Spleen (tissue), 11 donors: ENCODE measurements at regions not wholly inside any gene's neighbourhood (a gene's known extent, or its start where the extent isn't known, plus 50 kb on each side); places are given as distances from the start of the nearest gene placed in this dataset.

ENCODE experiments used
- DNase-seq: peaks from one replicate; pipeline ENCODE4 v3.0.0-alpha.2; 2020
- H3K27ac ChIP-seq, 8 donors: fragments of 200-600 bp; sonication (generic) in 7 of 8; 1 replicate in 4 of 8; 2 replicates in 4 of 8; pipeline versions ENCODE4 v1.5.0 to v1.8.0; 2016 to 2021; ENCODE audit warnings: inconsistent platforms in 4 of 8, mild to moderate bottlenecking in 4 of 8, moderate library complexity in 1 of 8
- H3K27me3 ChIP-seq, 7 donors: fragments of 200-600 bp; sonication (generic) in 6 of 7; replicated peaks in 1 of 7; 1 replicate in 4 of 7; 2 replicates in 3 of 7; pipeline versions ENCODE4 v1.5.0 to v1.8.0; 2016 to 2021; ENCODE audit warnings: inconsistent platforms in 3 of 7, mild to moderate bottlenecking in 1 of 7
- H3K36me3 ChIP-seq, 6 donors: fragments of 200-600 bp; sonication (generic) in 5 of 6; 1 replicate in 4 of 6; 2 replicates in 2 of 6; pipeline versions ENCODE4 v1.5.0 to v1.8.0; 2016 to 2021; ENCODE audit warnings: inconsistent platforms in 2 of 6
- H3K4me1 ChIP-seq, 6 donors: fragments of 200-600 bp; sonication (generic) in 5 of 6; 1 replicate in 3 of 6; 2 replicates in 3 of 6; pipeline versions ENCODE4 v1.5.0 to v1.8.0; 2016 to 2021; ENCODE audit warnings: inconsistent platforms in 3 of 6
- H3K4me3 ChIP-seq, 8 donors: fragments of 200-600 bp; sonication (generic) in 7 of 8; 1 replicate in 4 of 8; 2 replicates in 4 of 8; pipeline versions ENCODE4 v1.5.0 to v1.8.0; 2016 to 2021; ENCODE audit warnings: inconsistent platforms in 4 of 8, mild to moderate bottlenecking in 4 of 8, moderate library complexity in 2 of 8
- H3K9me3 ChIP-seq, 8 donors: fragments of 200-600 bp; sonication (generic) in 7 of 8; 1 replicate in 4 of 8; 2 replicates in 4 of 8; pipeline versions ENCODE4 v1.5.0 to v1.8.0; 2016 to 2021; ENCODE audit warnings: inconsistent platforms in 4 of 8
- POLR2A ChIP-seq, 3 donors: fragments of 450-650 bp; IDR thresholded peaks; one replicate each; pipeline ENCODE4 v1.5.1; 2017; ENCODE audit warnings: antibody characterized with exemption in 3 of 3, mild to moderate bottlenecking in 1 of 3
- POLR2AphosphoS5 ChIP-seq, 3 donors: sonication (generic); formaldehyde crosslinking; IDR thresholded peaks; one replicate each; pipeline ENCODE4 v1.5.1; 2017; ENCODE audit warnings: antibody characterized with exemption in 3 of 3
- WGBS, 5 donors: extraction: QIAGEN DNeasy Blood & Tissue Kit in 3 of 5; methylation state at CpG; one replicate each; pipeline versions ENCODE4 v1.1.5 to v1.1.7; 2013 to 2018; 5-methylcytosine and 5-hydroxymethylcytosine counted together
- intact Hi-C: fragments of 100-400 bp; cut with DNase I; formaldehyde crosslinking; loops from one replicate; pipeline ENCODE4 v1.15.0; 2023; ENCODE audit warnings: low total_unique reads
- TF ChIP-seq, protein P1 (sequence below), 11 experiments: fragments of 200-600 bp in 7 of 11; fragments of 450-650 bp in 4 of 11; sonication (generic) in 4 of 11; IDR thresholded peaks in 8 of 11; conservative IDR thresholded peaks in 3 of 11; 1 replicate in 7 of 11; 2 replicates in 4 of 11; pipeline versions ENCODE4 v1.4.0 to v1.8.0; 2016 to 2021; ENCODE audit warnings: antibody characterized with exemption in 11 of 11, inconsistent platforms in 4 of 11, mild to moderate bottlenecking in 1 of 11
- donor health status: healthy with polysubstance abuse.
- donor health status: DM: no; HTN: no; CAD: no; lungs with moderate emphysema.
- donor health status: DM: no; HTN: no; CAD: no.
- donor health status: Bipolar disorder and iron deficiency.
- donor health status: healthy.
- donor health status: DM: no; HTN: no; CAD: no.
- donor health status: DM: yes; HTN: yes; CAD: no.

DNA sequence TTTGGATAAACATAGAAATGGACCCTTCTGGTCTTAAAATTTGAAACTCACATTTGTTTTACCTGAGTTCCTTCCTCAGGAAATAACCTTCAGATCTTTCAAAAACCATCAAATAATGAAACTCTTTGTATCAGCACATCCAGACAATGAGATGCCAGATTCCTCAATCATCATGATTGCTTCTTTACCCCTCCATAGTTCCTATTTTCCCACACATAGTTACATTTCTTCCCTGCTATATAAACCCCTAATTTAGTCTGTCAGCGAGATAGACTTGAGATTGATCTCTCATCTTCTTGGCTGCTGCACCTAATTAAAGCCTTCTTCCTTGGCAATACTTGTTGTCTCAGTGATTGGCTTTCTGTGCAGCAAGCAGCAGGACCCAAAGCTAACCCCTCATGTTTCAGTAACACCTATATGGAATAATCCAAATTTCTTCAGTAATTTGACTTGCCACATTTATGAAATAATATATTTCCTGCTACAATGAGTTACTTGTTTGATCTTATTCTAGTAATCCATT is 83.9 kb upstream of the BANK1 start:
- TF ChIP-seq, protein P1, sequence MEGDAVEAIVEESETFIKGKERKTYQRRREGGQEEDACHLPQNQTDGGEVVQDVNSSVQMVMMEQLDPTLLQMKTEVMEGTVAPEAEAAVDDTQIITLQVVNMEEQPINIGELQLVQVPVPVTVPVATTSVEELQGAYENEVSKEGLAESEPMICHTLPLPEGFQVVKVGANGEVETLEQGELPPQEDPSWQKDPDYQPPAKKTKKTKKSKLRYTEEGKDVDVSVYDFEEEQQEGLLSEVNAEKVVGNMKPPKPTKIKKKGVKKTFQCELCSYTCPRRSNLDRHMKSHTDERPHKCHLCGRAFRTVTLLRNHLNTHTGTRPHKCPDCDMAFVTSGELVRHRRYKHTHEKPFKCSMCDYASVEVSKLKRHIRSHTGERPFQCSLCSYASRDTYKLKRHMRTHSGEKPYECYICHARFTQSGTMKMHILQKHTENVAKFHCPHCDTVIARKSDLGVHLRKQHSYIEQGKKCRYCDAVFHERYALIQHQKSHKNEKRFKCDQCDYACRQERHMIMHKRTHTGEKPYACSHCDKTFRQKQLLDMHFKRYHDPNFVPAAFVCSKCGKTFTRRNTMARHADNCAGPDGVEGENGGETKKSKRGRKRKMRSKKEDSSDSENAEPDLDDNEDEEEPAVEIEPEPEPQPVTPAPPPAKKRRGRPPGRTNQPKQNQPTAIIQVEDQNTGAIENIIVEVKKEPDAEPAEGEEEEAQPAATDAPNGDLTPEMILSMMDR (IDR thresholded peaks at IDR 0.05 in 8 of 11, conservative IDR thresholded peaks at IDR 0.05 in 3 of 11) = no peak
- TF ChIP-seq POLR2AphosphoS5 (IDR thresholded peaks at IDR 0.05) = no peak
- DNase-seq = no peak
- Histone ChIP-seq H3K9me3 (peaks cover 0 to 27% (median 18%) of the 10 kb centered on the region in 8 donors), H3K4me1 (no peaks in the 10 kb centered on the region), H3K27ac (no peak overlapping the region), H3K36me3 (no peaks in the 10 kb centered on the region), H3K4me3 (no peak overlapping the region), H3K27me3 (no peaks in the 10 kb centered on the region)
- intact Hi-C loops = no loop called here
- 83 to 97% (median 88%) methylated on average over 1 of the region's 1 CpG for WGBS, 5 donors

DNA sequence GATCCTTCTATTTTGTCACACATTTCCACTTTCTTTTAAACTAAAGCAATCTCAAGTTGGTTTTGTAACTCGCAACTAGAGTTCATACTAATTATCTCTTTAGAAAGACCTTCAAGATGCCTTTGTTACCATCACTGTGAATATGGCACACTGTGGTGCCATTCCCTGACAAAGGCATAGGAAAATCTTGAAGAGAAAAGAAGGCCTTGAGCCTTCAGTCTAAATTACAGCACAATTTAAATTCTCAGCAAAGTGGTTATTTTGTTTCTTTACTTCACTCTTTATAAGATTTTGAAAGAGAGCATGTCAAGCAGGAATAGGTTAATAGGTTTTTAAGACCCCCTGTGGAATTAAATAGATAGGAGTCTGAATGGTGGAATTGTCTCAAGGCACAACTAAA is 89.0 kb upstream of the BANK1 start:
- H3K4me3 ChIP-seq = no peak overlapping the region
- no peak overlapping the region for H3K27ac ChIP-seq
- peaks cover 0 to 15% (median 8%) of the 10 kb centered on the region in 8 donors for H3K9me3 ChIP-seq
- H3K36me3 ChIP-seq = no peaks in the 10 kb centered on the region
- DNase-seq = no peak
- no peaks in the 10 kb centered on the region for H3K27me3 ChIP-seq
- TF ChIP-seq POLR2A (IDR thresholded peaks at IDR 0.05) (no peak), POLR2AphosphoS5 (IDR thresholded peaks at IDR 0.05) (no peak)
- TF ChIP-seq, protein P1 (IDR thresholded peaks at IDR 0.05 in 8 of 11, conservative IDR thresholded peaks at IDR 0.05 in 3 of 11) = no peak
- 89 to 92% (median 91%) methylated on average over 1 of the region's 1 CpG for WGBS, 5 donors
- H3K4me1 ChIP-seq = peaks cover 0 to 19% (median 0%) of the 10 kb centered on the region in 6 donors
- intact Hi-C loops = no loop called here

DNA sequence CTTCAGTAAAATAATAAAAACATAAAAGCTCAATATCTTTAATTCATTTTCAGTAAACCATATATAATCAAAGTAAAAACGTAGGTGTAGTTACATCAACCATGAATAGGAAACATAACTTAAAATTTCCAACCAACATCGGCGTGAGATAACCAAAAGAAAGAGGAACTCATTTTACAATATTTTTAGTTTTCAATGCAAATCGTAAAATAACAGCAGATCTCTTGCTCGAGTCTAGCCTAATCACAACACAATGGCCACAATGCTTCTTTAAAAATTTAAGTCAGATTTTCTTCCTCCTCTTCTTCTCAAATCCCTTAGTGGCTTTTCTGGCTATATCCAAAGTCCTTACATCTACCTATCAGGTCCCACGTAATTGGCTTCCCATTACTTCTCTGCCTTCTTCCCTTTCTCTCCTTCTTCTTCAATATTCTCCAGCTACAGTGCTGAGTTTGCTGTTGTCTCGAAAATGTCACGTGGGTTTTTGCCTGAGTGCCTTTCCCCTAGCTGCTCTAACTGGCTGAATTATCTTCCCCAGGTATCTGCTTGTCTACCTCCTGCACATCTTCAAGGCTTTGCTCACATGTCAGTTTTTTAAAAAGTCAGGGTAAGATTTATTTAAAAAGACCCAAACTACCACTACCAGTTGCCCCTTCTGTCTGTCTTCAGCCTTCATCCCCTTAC is 90.9 kb upstream of the BANK1 start:
- intact Hi-C loops = no loop called here
- 35 to 44% (median 41%) methylated on average over 8 of the region's 8 CpGs for WGBS, 5 donors
- Histone ChIP-seq H3K27me3 (no peaks in the 10 kb centered on the region), H3K4me3 (peak overlapping the region in 1 of 8 donors; percentile 34), H3K27ac (peak overlapping the region in 6 of 8 donors; percentile 1 to 67 (median 60)), H3K4me1 (peaks cover 0 to 31% (median 3%) of the 10 kb centered on the region in 6 donors), H3K36me3 (no peaks in the 10 kb centered on the region), H3K9me3 (no peaks in the 10 kb centered on the region)
- no peak for DNase-seq
- TF ChIP-seq POLR2AphosphoS5 (IDR thresholded peaks at IDR 0.05) (no peak), POLR2A (IDR thresholded peaks at IDR 0.05) (no peak)
- TF ChIP-seq, protein P1 (IDR thresholded peaks at IDR 0.05 in 8 of 11, conservative IDR thresholded peaks at IDR 0.05 in 3 of 11) = no peak

DNA sequence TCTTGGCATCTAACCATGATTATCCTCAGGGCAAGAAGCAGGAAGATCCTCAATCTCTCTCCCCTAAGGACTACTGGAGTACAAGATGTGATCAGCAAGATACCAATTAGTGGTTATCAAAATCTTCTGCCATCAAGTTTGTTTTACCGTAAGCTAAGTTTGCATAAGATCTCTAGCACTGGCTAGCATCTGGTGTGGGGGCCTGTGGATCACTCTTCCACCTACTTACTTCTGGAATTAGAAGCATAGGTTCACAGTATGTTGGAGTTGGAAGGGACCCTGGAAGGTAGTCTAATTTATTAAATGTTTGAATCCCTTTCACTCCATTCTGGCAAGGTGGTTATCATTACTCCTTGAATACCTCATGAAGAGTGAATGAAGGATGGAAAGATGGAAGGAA is 93.3 kb upstream of the BANK1 start:
- no peaks in the 10 kb centered on the region for H3K27me3 ChIP-seq
- TF ChIP-seq POLR2AphosphoS5 (IDR thresholded peaks at IDR 0.05) (no peak), POLR2A (IDR thresholded peaks at IDR 0.05) (no peak)
- TF ChIP-seq, protein P1 (IDR thresholded peaks at IDR 0.05 in 8 of 11, conservative IDR thresholded peaks at IDR 0.05 in 3 of 11) = no peak

More for the DNA sequence above, 93.3 kb upstream of the BANK1 start:
- DNase-seq = no peak
- 85 to 97% (median 93%) methylated on average over 1 of the region's 1 CpG for WGBS, 5 donors
- peak overlapping the region in 1 of 8 donors; percentile 2 for H3K27ac ChIP-seq
- peaks cover 0 to 43% (median 3%) of the 10 kb centered on the region in 6 donors for H3K4me1 ChIP-seq
- no peaks in the 10 kb centered on the region for H3K36me3 ChIP-seq
- H3K4me3 ChIP-seq = no peak overlapping the region
- H3K9me3 ChIP-seq = no peaks in the 10 kb centered on the region
- intact Hi-C loops = no loop called here
